ENCODE measurements at regions not wholly inside any gene's neighbourhood (a gene's known extent, or its start where the extent isn't known, plus 50 kb on each side); places are given as distances from the start of the nearest gene placed in this dataset.

DNA sequence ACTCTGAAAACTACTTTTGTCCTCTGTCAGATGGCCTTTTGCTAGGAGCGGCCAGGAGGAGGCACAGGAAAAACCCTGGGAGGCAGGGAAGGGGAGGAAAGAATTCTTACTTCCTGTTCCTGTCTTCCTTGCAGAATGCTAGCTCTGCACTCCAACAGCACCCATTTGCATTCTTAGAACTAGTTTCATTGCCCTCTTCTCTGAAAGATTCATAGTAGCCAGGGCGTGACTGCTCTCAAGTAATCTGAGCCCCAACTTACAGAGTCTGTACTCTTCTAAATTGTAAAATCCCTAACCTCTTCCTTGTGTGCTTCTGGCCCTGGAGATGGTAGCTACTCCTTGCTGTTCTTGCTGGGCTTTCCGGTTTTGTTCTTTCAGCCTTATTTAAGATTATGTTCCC lies 75.3 kb upstream of the STEAP1 start:
- no peak overlapping the region for H3K4me3 ChIP-seq (ENCODE audit: low read depth, poor library complexity, severe bottlenecking)
- intact Hi-C loops (cut with DNase I; ENCODE audit: low total_unique reads): no loop called here
- WGBS, 2 donors: 62% methylated on average over 3 of the region's 3 CpGs
- no peak for DNase-seq (ENCODE audit: low spot score in 2 of 2)
- TF ChIP-seq POLR2A (IDR thresholded peaks at IDR 0.05): no peak
- TF ChIP-seq, protein P1, sequence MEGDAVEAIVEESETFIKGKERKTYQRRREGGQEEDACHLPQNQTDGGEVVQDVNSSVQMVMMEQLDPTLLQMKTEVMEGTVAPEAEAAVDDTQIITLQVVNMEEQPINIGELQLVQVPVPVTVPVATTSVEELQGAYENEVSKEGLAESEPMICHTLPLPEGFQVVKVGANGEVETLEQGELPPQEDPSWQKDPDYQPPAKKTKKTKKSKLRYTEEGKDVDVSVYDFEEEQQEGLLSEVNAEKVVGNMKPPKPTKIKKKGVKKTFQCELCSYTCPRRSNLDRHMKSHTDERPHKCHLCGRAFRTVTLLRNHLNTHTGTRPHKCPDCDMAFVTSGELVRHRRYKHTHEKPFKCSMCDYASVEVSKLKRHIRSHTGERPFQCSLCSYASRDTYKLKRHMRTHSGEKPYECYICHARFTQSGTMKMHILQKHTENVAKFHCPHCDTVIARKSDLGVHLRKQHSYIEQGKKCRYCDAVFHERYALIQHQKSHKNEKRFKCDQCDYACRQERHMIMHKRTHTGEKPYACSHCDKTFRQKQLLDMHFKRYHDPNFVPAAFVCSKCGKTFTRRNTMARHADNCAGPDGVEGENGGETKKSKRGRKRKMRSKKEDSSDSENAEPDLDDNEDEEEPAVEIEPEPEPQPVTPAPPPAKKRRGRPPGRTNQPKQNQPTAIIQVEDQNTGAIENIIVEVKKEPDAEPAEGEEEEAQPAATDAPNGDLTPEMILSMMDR (IDR thresholded peaks at IDR 0.05): no peak

DNA sequence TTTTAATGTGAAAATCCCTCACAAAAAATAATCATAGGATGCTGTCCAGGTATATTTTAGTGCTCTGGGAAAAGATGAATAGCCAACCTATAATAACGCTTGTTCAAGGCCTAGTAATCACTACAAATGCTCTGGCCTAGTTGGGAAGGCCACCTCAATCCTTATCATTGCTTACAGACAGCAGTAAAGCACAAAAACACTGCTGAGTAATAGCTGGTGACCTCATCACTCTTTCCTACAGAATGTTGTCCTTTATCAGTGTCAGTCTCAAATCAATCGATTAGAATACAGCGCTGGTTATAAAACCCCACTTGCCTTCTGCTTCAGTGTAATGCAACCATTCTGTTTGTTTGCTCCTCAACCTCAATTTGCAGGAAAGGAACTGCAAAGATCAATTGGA lies 72.6 kb upstream of the STEAP1 start:
- 91 to 93% methylated on average over 3 of the region's 3 CpGs for WGBS, 2 donors
- intact Hi-C loops (cut with DNase I; ENCODE audit: low total_unique reads): no loop called here
- TF ChIP-seq, protein P1 (IDR thresholded peaks at IDR 0.05): no peak
- no peak for TF ChIP-seq POLR2A (IDR thresholded peaks at IDR 0.05)
- no peak overlapping the region for H3K4me3 ChIP-seq (ENCODE audit: low read depth, poor library complexity, severe bottlenecking)
- no peak for DNase-seq (ENCODE audit: low spot score in 2 of 2)

DNA sequence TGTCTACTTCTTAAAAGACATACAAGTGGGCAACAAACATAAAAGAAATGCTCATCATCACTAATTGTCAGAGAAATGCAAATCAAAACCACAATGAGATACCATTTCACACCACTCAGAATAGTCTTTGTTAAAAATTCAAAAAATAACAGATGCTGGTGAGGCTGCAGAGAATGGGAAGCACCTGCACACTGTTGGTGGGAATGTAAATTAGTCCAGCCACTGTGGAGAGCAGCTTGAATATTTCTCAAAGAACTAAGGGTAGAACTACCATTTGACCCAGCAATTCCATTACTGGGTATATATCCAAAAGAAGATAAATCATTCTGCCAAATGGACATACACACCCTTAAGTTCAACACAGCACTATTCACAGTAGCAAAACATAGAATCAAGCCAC lies 61.8 kb upstream of the STEAP1 start:
- no peak for DNase-seq (ENCODE audit: low spot score in 2 of 2)
- TF ChIP-seq, protein P1 (IDR thresholded peaks at IDR 0.05): no peak
- no peak for TF ChIP-seq POLR2A (IDR thresholded peaks at IDR 0.05)
- no peak overlapping the region for H3K4me3 ChIP-seq (ENCODE audit: low read depth, poor library complexity, severe bottlenecking)
- intact Hi-C loops (cut with DNase I; ENCODE audit: low total_unique reads): no loop called here

DNA sequence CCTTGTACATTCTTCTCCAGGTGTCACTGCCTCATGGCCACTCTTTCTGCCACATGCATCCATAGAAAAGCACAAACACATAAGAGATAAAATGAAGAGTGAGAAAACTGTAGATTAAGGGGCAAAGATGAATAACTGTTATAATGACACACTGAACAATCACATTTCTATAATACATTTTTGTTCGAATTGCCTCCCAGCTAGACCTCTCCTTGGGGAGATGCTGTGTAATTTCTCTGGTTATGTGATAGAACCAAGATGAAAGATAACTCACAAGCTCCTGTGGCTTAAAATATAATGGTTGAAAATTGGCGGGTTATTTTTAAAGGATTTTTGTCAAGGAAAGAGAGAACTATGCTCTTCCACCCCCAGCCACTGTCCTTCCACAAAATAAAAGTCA lies 60.2 kb upstream of the STEAP1 start:
- WGBS, 2 donors: 86 to 92% methylated on average over 2 of the region's 2 CpGs
- TF ChIP-seq POLR2A (IDR thresholded peaks at IDR 0.05): no peak
- TF ChIP-seq, protein P1 (IDR thresholded peaks at IDR 0.05): no peak
- intact Hi-C loops (cut with DNase I; ENCODE audit: low total_unique reads): no loop called here
- no peak for DNase-seq (ENCODE audit: low spot score in 2 of 2)
- H3K4me3 ChIP-seq (ENCODE audit: low read depth, poor library complexity, severe bottlenecking): no peak overlapping the region
